ENCODE measurements at regions not wholly inside any gene's neighbourhood (a gene's known extent, or its start where the extent isn't known, plus 50 kb on each side); places are given as distances from the start of the nearest gene placed in this dataset.
"Not testable (repeated sequence)": the region's sequence is repeated elsewhere in the genome, so short reads cannot be mapped to it uniquely, and the experiment has no call there.

- no peak overlapping the region for H3K4me2 ChIP-seq (ENCODE audit: unreplicated experiment)
- no peak overlapping the region for H3K27ac ChIP-seq
- no peaks in the 10 kb centered on the region for H3K79me2 ChIP-seq (ENCODE audit: insufficient read depth)
- no peaks in the 10 kb centered on the region for H3F3A ChIP-seq (ENCODE audit: insufficient read depth)
- no peak overlapping the region for H2AFZ ChIP-seq
- no peaks in the 10 kb centered on the region for H3K9me2 ChIP-seq (ENCODE audit: insufficient read depth)
- 52 to 56% methylated on average over 1 of the region's 1 CpG for WGBS, 2 experiments (ENCODE audit: low coverage in 1 of 2, low lambda C conversion rate in 2 of 2, missing lambda C conversion rate in 2 of 2)
- no peak for DNase-seq
- H3K27me3 ChIP-seq (replicated peaks; ENCODE audit: insufficient read depth), result no peaks in the 10 kb centered on the region
- H4K20me1 ChIP-seq (ENCODE audit: insufficient read depth), result no peaks in the 10 kb centered on the region
- no peaks in the 10 kb centered on the region for H3K36me3 ChIP-seq (ENCODE audit: low read depth)
- H3K4me3 ChIP-seq, result no peak overlapping the region
- H3K4me1 ChIP-seq (ENCODE audit: insufficient read depth), result no peaks in the 10 kb centered on the region
- TF ChIP-seq EZH2 (IDR thresholded peaks at IDR 0.05; ENCODE audit: insufficient read depth, poor library complexity, severe bottlenecking) (no peak), EZH2phosphoT487 (IDR thresholded peaks at IDR 0.05; ENCODE audit: insufficient read depth, low read depth) (no peak)
- in situ Hi-C loops (cut with MboI), result no loop called here
- no peaks in the 10 kb centered on the region for H3K9me3 ChIP-seq (ENCODE audit: low read depth)
- no peak overlapping the region for H3K9ac ChIP-seq
These were observed 705.6 kb upstream of the GBE1 start for GRCh38 chr3:82467051-82467450.

GRCh38 chr3:82462977-82463376 lies 701.5 kb upstream of the GBE1 start:
- H3K4me2 ChIP-seq (ENCODE audit: unreplicated experiment), result no peak overlapping the region
- H3K36me3 ChIP-seq (ENCODE audit: low read depth), result no peaks in the 10 kb centered on the region
- no peaks in the 10 kb centered on the region for H4K20me1 ChIP-seq (ENCODE audit: insufficient read depth)
- WGBS, 2 experiments (ENCODE audit: low coverage in 1 of 2, low lambda C conversion rate in 2 of 2, missing lambda C conversion rate in 2 of 2), result 39 to 41% methylated on average over 6 of the region's 6 CpGs
- H3K27ac ChIP-seq, result no peak overlapping the region
- no peak overlapping the region for H3K9ac ChIP-seq
- no peak overlapping the region for H3K4me3 ChIP-seq
- no peaks in the 10 kb centered on the region for H3K9me2 ChIP-seq (ENCODE audit: insufficient read depth)
- no peaks in the 10 kb centered on the region for H3K27me3 ChIP-seq (replicated peaks; ENCODE audit: insufficient read depth)
- no peaks in the 10 kb centered on the region for H3K9me3 ChIP-seq (ENCODE audit: low read depth)
- H2AFZ ChIP-seq, result no peak overlapping the region
- in situ Hi-C loops (cut with MboI), result no loop called here
- no peaks in the 10 kb centered on the region for H3K4me1 ChIP-seq (ENCODE audit: insufficient read depth)
- DNase-seq, result no peak
- H3K79me2 ChIP-seq (ENCODE audit: insufficient read depth), result no peaks in the 10 kb centered on the region
- TF ChIP-seq EZH2 (IDR thresholded peaks at IDR 0.05; ENCODE audit: insufficient read depth, poor library complexity, severe bottlenecking), result no peak
- TF ChIP-seq EZH2phosphoT487 (IDR thresholded peaks at IDR 0.05; ENCODE audit: insufficient read depth, low read depth), result no peak
- H3F3A ChIP-seq (ENCODE audit: insufficient read depth), result no peaks in the 10 kb centered on the region

GRCh38 chr3:82461049-82461889 lies 699.8 kb upstream of the GBE1 start:
- H3K4me2 ChIP-seq (ENCODE audit: unreplicated experiment), result no peak overlapping the region
- H3K4me3 ChIP-seq, result no peak overlapping the region
- H3K4me1 ChIP-seq (ENCODE audit: insufficient read depth), result no peaks in the 10 kb centered on the region
- H3K9ac ChIP-seq, result no peak overlapping the region
- H2AFZ ChIP-seq, result no peak overlapping the region
- no peak for DNase-seq
- in situ Hi-C loops (cut with MboI), result no loop called here
- no peaks in the 10 kb centered on the region for H3F3A ChIP-seq (ENCODE audit: insufficient read depth)
- no peak overlapping the region for H3K27ac ChIP-seq
- no peaks in the 10 kb centered on the region for H3K9me3 ChIP-seq (ENCODE audit: low read depth)
- no peaks in the 10 kb centered on the region for H3K27me3 ChIP-seq (replicated peaks; ENCODE audit: insufficient read depth)
- H3K9me2 ChIP-seq (ENCODE audit: insufficient read depth), result no peaks in the 10 kb centered on the region
- H3K36me3 ChIP-seq (ENCODE audit: low read depth), result no peaks in the 10 kb centered on the region
- WGBS, 2 experiments (ENCODE audit: low coverage in 1 of 2, low lambda C conversion rate in 2 of 2, missing lambda C conversion rate in 2 of 2), result 35 to 38% methylated on average over 10 of the region's 10 CpGs
- H3K79me2 ChIP-seq (ENCODE audit: insufficient read depth), result no peaks in the 10 kb centered on the region
- H4K20me1 ChIP-seq (ENCODE audit: insufficient read depth), result no peaks in the 10 kb centered on the region
- no peak for TF ChIP-seq EZH2phosphoT487 (IDR thresholded peaks at IDR 0.05; ENCODE audit: insufficient read depth, low read depth)
- no peak for TF ChIP-seq EZH2 (IDR thresholded peaks at IDR 0.05; ENCODE audit: insufficient read depth, poor library complexity, severe bottlenecking)

- Histone ChIP-seq H3K36me3 (ENCODE audit: low read depth) (no peaks in the 10 kb centered on the region), H3K27ac (no peak overlapping the region), H3K4me2 (ENCODE audit: unreplicated experiment) (no peak overlapping the region), H4K20me1 (ENCODE audit: insufficient read depth) (no peaks in the 10 kb centered on the region), H3K4me1 (ENCODE audit: insufficient read depth) (no peaks in the 10 kb centered on the region), H3K79me2 (ENCODE audit: insufficient read depth) (no peaks in the 10 kb centered on the region), H3K9me3 (ENCODE audit: low read depth) (no peaks in the 10 kb centered on the region), H3K9ac (no peak overlapping the region), H2AFZ (no peak overlapping the region), H3K9me2 (ENCODE audit: insufficient read depth) (no peaks in the 10 kb centered on the region), H3K4me3 (no peak overlapping the region), H3F3A (ENCODE audit: insufficient read depth) (no peaks in the 10 kb centered on the region), H3K27me3 (replicated peaks; ENCODE audit: insufficient read depth) (no peaks in the 10 kb centered on the region)
- 0 to 1% methylated on average over 2 of the region's 2 CpGs for WGBS, 2 experiments (ENCODE audit: low coverage in 1 of 2, low lambda C conversion rate in 2 of 2, missing lambda C conversion rate in 2 of 2)
- TF ChIP-seq EZH2 (IDR thresholded peaks at IDR 0.05; ENCODE audit: insufficient read depth, poor library complexity, severe bottlenecking), result no peak
- no peak for TF ChIP-seq EZH2phosphoT487 (IDR thresholded peaks at IDR 0.05; ENCODE audit: insufficient read depth, low read depth)
- DNase-seq, result no peak
- in situ Hi-C loops (cut with MboI), result no loop called here
These were observed 686.9 kb upstream of the GBE1 start for GRCh38 chr3:82448320-82448719.

DNA sequence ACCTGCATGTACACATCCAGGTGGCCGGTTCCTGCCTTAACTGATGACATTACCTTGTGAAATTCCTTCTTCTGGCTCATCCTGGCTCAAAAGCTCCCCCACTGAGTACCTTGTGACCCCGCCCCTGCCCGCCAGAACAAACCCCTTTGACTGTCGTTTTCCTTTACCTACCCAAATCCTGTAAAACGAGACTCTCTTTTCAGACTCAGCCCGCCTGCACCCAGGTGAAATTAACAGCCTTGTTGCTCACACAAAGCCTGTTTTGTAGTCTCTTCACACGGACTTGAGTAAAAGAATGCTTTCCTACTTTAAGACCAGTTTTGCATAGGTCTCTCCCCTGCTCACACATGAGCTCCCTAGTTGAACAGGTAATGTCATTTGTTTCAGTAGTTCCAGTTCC lies 667.4 kb upstream of the GBE1 start:
- H3K4me2 ChIP-seq (ENCODE audit: unreplicated experiment); H3K27me3 ChIP-seq (replicated peaks; ENCODE audit: insufficient read depth); H3K9ac ChIP-seq; H3K79me2 ChIP-seq (ENCODE audit: insufficient read depth); DNase-seq; H3K9me2 ChIP-seq (ENCODE audit: insufficient read depth); H3K9me3 ChIP-seq (ENCODE audit: low read depth); H3K36me3 ChIP-seq (ENCODE audit: low read depth); H4K20me1 ChIP-seq (ENCODE audit: insufficient read depth); H3K4me1 ChIP-seq (ENCODE audit: insufficient read depth); H3K27ac ChIP-seq; H2AFZ ChIP-seq; H3F3A ChIP-seq (ENCODE audit: insufficient read depth); in situ Hi-C loops (cut with MboI); H3K4me3 ChIP-seq: not testable (repeated sequence)
- 5 to 6% methylated on average over 7 of the region's 7 CpGs for WGBS, 2 experiments (ENCODE audit: low coverage in 1 of 2, low lambda C conversion rate in 2 of 2, missing lambda C conversion rate in 2 of 2)
